ENCODE measurements at regions not wholly inside any gene's neighbourhood (a gene's known extent, or its start where the extent isn't known, plus 50 kb on each side); places are given as distances from the start of the nearest gene placed in this dataset.

DNA sequence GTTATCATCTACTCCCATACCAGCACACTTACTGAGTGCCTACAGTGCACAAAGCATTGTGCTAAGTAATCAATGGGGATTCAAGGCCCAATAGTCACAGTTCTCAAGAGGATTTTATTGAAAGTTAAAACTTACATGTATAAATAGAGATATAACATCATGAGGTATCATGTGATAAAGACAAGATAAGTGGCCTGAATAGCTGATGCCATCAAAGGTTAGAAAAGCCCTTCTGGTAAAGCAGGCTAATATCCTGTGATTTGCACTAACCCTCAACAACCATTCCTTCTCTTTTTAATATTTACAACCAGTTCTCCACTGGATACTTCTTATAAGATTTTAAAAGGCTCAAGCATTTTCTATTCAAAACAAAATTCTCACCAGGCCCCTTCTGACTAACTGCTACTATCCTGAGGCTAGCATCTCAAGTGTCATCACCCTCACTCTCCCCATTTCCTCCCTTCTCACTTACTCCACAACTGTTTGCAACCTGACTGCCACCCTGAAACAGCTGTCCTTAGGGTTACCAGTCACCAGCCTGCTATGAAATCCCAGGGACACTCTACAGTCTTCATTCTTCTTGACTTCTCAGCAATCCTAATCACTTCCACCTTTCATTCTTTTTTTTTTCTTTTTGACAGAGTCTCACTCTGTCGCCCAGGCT lies 377.9 kb downstream of the ENC1 start:
- Histone ChIP-seq H3K79me1 (ENCODE audit: low read depth, low read length) (no peaks in the 10 kb centered on the region), H2BK120ac (replicated peaks; ENCODE audit: low read depth, low read length) (no peak overlapping the region), H3K9ac (replicated peaks in 1 of 4; ENCODE audit: extremely low read depth in 1 of 4, low read depth in 3 of 4, low read length in 3 of 4) (no peak overlapping the region), H3K27ac (ENCODE audit: low read depth, low read length) (no peak overlapping the region), H3K36me3 (ENCODE audit: control insufficient read depth in 2 of 4, insufficient read depth in 4 of 4, low read length in 3 of 4) (no peaks in the 10 kb centered on the region), H3K23ac (ENCODE audit: insufficient read length) (no peak overlapping the region), H3K4me1 (replicated peaks in 1 of 4; ENCODE audit: control insufficient read depth in 3 of 4, insufficient read depth in 4 of 4, low read length in 3 of 4) (peaks cover 3 to 6% (median 4%) of the 10 kb centered on the region in 4 experiments; a peak in 6 of 7 replicates), H3K4me3 (ENCODE audit: extremely low read depth in 1 of 4, insufficient read depth in 2 of 4, low read depth in 3 of 4, low read length in 4 of 4) (no peak overlapping the region), H3K4me2 (ENCODE audit: insufficient read depth in 1 of 2, low read depth in 2 of 2, low read length in 2 of 2) (no peak overlapping the region), H3K9me3 (ENCODE audit: insufficient read depth in 2 of 2, low read depth in 1 of 2, low read length in 1 of 2) (no peaks in the 10 kb centered on the region), H3K56ac (replicated peaks; ENCODE audit: insufficient read length, low read depth, low read length) (no peak overlapping the region), H2BK12ac (ENCODE audit: low read depth, low read length) (no peak overlapping the region), H4K20me1 (replicated peaks in 1 of 2; ENCODE audit: control insufficient read depth in 1 of 2, insufficient read depth in 2 of 2, low read length in 2 of 2) (no peaks in the 10 kb centered on the region), H2BK20ac (ENCODE audit: low read length) (no peak overlapping the region), H2BK5ac (ENCODE audit: low read depth, low read length) (no peak overlapping the region), H3K27me3 (replicated peaks in 1 of 4; ENCODE audit: control insufficient read depth in 3 of 4, extremely low read depth in 1 of 4, insufficient read depth in 3 of 4, low read length in 3 of 4) (no peaks in the 10 kb centered on the region), H4K5ac (ENCODE audit: insufficient read length, low read depth, low read length) (no peak overlapping the region), H3K79me2 (ENCODE audit: control insufficient read depth in 1 of 2, insufficient read depth in 2 of 2, low read length in 2 of 2) (no peaks in the 10 kb centered on the region), H3K4ac (replicated peaks; ENCODE audit: insufficient read length, low read depth, low read length) (no peak overlapping the region), H4K91ac (replicated peaks; ENCODE audit: insufficient read length, low read length) (no peak overlapping the region), H3K14ac (ENCODE audit: insufficient read length) (no peak overlapping the region), H3K23me2 (ENCODE audit: low read depth, low read length) (no peaks in the 10 kb centered on the region), H2BK15ac (ENCODE audit: low read length) (no peak overlapping the region), H3K18ac (ENCODE audit: extremely low read depth, low read length) (no peak overlapping the region), H4K8ac (ENCODE audit: extremely low read depth, insufficient read depth, low read length) (no peak overlapping the region), H2AFZ (ENCODE audit: low read length) (no peak overlapping the region), H2AK5ac (ENCODE audit: low read depth, low read length) (no peak overlapping the region)
- no peak for TF ChIP-seq PHF8 (conservative IDR thresholded peaks at IDR 0.05; ENCODE audit: low read depth, low read length)
- TF ChIP-seq NANOG (IDR thresholded peaks at IDR 0.05; ENCODE audit: insufficient read depth, low read depth, low read length, poor library complexity, severe bottlenecking), result no peak
- no peak for TF ChIP-seq CTCF (IDR thresholded peaks at IDR 0.05; ENCODE audit: control extremely low read depth in 1 of 3, insufficient read depth in 1 of 3, low read depth in 1 of 3, low read length in 3 of 3)
- TF ChIP-seq TEAD4 (IDR thresholded peaks at IDR 0.05; ENCODE audit: low read depth, low read length), result no peak
- TF ChIP-seq SIRT6 (IDR thresholded peaks at IDR 0.05; ENCODE audit: low read length), result no peak
- no peak for TF ChIP-seq TBP (IDR thresholded peaks at IDR 0.05; ENCODE audit: low read depth, low read length)
- TF ChIP-seq GABPA (IDR thresholded peaks at IDR 0.05; ENCODE audit: borderline replicate concordance, insufficient read depth, low read length), result no peak
- TF ChIP-seq CBX5 (IDR thresholded peaks at IDR 0.05; ENCODE audit: low read depth, low read length), result no peak
- ChIA-PET CTCF (ENCODE audit: partially characterized antibody) (interaction anchor here (0.6 kb wide), 1 partner anchor 387 kb away, joined by 3 read pairs; no protein-coding TSS in a partner anchor), POLR2A (ENCODE audit: partially characterized antibody) (no interaction called here)
- 60% methylated on average over 1 of the region's 1 CpG; no CpG with 5 or more reads in 1 of the 2 experiments for WGBS, 2 experiments (ENCODE audit: extremely low coverage in 1 of 2, insufficient coverage in 1 of 2, insufficient read length in 1 of 2, insufficient replicate concordance in 2 of 2, low coverage in 1 of 2, low lambda C conversion rate in 2 of 2, missing lambda C conversion rate in 1 of 2)
- DNase-seq (ENCODE audit: low read depth in 1 of 2, low spot score in 2 of 2) (no peak), FAIRE-seq (no peak)
